GM18507 (cell line): ENCODE measurements at regions not wholly inside any gene's neighbourhood (a gene's known extent, or its start where the extent isn't known, plus 50 kb on each side); places are given as distances from the start of the nearest gene placed in this dataset.

ENCODE experiments used
- DNase-seq: peaks from one replicate; pipeline ENCODE4 v3.0.0; 2011; ENCODE audit warnings: low read depth; ENCODE audit not compliant: insufficient read length; ENCODE audit errors: extremely low spot score
- FAIRE-seq: peaks from 2 replicates; lab custom pipeline; 2011; peaks lifted over from hg19 to GRCh38; lab: Jason Lieb, UNC

- DNase-seq (no peak), FAIRE-seq (no peak)
These were observed 535.3 kb upstream of the TMEM132C start for GRCh38 chr12:127731657-127732056.

DNA sequence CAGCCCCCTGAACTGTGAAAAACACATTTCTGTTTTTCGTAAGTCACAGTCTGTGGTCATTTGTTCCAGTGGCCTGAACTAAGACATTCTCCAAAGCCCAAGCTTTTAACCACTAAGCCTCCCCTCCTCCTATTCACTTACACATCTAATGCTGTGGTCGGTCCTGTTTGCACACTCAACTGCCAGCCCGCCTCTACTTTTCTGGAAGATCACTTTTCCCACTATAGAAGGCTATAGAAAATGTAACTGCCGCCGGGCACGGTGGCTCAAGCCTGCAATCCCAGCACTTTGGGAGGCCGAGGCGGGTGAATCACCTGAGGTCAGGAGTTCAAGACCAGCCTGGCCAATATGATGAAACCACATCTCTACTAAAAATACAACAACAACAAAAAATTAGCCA is 524.7 kb upstream of the TMEM132C start:
- DNase-seq, result no peak
- no peak for FAIRE-seq

DNA sequence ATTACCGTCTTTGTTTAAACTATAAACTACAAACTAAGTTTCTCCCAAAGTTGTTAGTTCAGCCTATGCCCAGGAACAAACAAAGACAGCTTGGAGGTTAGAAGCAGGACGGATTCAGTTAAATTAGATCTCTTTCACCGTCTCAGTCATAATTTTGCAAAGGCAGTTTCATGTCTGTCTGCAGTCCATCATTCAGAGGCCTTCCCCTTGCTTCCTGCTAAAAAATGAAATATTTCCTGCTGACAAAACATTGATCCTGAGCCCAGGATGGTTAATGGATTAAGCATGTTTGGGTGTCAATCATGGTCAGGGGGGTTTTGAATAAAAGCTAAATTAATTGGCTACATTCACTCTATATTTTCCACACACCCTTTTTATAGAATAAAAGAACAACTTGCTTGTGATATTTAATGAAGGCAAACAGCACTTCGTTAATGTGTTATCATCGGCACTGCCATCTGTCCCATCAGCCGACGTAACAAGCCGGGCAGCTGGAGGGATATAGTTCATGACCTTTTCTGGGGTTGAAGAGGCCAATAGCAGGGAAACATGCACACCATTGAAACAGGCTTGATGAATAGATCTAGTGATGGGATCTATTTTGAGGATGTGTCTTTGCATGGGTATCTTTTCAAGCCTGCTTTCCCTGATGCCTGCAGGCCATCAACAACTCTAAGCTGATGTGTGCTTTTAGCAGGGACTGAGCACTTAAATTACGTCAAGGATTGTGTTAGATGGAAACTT is 521.3 kb upstream of the TMEM132C start:
- DNase-seq (no peak), FAIRE-seq (no peak)

DNA sequence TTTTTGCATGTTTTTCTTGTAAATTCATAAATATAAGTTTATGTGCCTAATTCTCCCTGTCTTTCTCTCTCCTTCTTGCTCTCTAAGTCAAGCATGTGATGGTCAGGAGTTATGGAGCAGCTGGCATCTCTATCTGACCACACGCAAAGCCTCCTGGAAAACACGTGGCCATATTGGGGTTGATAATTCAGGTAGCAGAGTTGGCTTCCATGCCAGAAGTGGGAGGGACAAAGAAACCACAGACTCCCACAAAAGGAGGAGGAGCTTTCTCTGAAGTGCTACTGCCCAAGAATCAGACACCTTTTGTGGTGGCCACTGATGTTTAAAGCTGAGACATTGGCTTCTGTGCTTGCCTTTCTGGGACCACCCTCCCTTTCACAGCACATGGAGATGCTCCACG is 517.6 kb upstream of the TMEM132C start:
- no peak for DNase-seq
- no peak for FAIRE-seq

GRCh38 chr12:127750076-127750840 is 516.7 kb upstream of the TMEM132C start:
- FAIRE-seq (no peak), DNase-seq (no peak)

DNA sequence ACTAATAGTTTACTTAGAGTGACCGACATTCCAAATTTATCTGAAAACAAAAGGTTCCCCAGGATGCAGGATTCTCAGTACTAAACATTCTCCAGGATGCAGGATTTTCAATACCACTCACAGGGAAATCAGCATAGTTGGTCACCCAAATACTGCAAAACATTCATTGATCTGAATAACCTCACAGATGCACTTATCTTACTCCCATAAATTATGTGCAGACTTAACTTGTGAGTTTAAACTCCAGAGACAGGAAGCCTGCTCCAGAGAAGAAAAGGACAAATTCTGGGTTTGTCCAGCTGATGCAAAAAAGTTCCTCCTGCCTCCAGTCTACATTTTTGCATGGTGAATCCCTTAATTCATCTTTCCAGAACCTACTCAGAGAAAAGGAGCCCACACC is 514.2 kb upstream of the TMEM132C start:
- FAIRE-seq (no peak), DNase-seq (no peak)

- FAIRE-seq (no peak), DNase-seq (no peak)
These were observed 506.6 kb upstream of the TMEM132C start for GRCh38 chr12:127760357-127760756.

DNA sequence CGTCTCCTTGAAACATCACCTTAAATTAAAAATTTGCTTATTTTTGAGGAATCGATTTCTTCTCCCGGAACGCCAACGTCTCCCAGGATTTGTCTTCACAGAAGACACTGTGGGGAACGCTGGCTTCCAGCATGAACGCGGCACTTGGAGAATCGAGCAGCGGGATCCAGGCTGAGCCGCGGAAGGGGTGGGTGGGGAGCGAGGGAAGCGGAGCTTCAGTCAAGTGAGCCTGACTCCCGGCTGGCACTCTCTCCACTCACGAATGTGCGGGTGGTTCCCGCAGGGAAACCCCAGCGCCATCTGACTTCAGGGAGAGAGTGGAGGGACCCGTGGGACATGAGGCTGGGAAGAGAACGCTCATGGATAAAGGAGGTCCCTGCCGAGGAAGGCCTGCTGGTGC is 506.0 kb upstream of the TMEM132C start:
- FAIRE-seq, result no peak
- no peak for DNase-seq

- FAIRE-seq (no peak), DNase-seq (no peak)
These were observed 505.1 kb upstream of the TMEM132C start for GRCh38 chr12:127761880-127762279.

DNA sequence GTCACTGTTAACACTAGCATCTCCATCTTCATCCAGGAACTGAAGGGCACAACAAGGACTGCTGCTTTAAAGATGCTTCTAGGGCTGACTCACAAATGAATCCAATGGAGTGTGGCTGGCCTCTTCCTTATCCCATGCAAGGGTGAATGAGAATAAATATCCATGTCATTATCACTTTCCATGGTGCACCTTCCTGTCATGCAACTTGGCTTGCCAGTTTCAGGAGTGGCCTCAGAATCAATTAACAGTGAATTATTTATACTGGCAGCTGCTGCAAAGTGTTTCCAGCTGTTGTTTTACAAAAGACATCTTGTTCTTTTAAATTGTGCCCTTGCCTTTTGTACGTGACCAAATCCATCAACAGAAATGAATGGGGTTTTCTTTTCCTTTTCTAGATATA is 499.3 kb upstream of the TMEM132C start:
- no peak for DNase-seq
- no peak for FAIRE-seq

- FAIRE-seq, result no peak
- no peak for DNase-seq
These were observed 496.9 kb upstream of the TMEM132C start for GRCh38 chr12:127770118-127770517.

DNA sequence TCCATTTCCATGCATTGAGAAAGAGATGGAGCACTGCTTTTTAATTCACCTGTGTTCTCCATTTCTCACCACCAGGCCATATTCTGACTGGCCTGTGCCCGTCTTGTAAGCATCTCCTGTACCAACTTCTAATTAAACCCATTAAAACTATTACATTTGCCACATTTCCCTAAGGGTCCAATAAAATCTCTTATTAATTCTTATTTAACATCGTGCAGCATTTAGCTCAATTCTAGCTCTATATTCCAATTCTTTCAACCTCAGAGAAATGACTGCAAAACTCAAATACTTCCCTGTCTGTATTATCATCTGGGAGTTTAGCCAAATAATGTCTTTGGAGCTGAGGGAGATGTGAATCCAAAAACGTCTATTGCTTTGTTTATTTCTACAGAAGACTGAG is 495.4 kb upstream of the TMEM132C start:
- DNase-seq, result no peak
- no peak for FAIRE-seq

- FAIRE-seq (no peak), DNase-seq (no peak)
These were observed 493.4 kb upstream of the TMEM132C start for GRCh38 chr12:127773520-127773919.

DNA sequence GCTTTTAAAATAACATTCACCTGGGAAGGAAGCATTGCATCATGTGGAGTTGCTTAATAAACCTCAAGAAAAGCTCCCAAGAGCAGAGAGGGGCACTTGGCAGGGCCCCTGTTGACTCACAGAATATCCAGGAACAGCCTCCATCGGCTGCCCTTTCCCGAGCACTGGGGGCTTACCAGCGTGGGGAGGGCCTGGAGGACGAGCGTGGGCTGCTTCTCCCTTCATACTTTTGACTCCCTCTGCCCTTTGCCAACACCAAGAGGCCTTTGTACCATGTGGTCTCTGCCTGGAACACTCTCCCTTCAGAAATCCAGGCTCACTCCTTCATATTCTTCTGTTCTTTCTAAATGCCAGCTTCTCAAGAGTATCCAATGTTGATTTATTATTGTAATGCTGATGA is 492.1 kb upstream of the TMEM132C start:
- DNase-seq, result no peak
- FAIRE-seq, result no peak

DNA sequence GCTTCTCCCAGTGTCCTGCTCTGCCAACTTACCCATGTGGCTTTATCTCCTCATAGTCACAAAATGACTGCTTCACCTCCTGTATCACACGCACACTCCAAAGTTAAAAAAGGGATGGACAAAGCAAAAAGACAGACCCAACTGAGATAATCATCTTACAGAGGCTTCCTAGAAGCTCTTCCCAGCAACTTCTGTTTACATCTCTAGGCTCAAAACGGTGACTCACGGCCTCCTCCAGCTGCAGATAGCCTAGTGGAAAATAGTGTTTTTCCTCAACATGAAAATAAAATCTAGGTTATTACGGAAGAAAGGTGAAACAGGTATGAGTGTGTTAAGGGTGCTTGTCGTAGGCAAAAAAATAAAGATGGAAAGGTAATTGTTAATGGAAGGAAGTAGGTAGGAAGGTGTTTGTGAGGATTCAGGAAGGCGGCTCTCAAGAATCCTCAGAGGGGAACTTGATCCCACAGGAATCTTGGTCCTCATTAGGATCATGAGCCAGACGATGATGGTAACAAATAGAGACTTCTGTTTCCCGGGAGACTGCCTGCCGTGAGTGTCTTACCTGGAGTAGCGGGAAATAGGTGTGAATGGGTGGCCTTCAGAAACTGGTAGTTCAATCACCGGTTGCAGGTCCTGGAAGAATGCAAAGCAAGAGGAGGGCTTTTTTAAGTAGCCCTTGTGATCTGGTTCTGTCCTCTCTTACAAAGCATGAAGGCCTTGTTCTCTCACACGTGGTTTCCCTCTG is 487.5 kb upstream of the TMEM132C start:
- FAIRE-seq, result no peak
- DNase-seq, result no peak

- FAIRE-seq, result no peak
- DNase-seq, result no peak
These were observed 486.1 kb upstream of the TMEM132C start for GRCh38 chr12:127780881-127781280.

DNA sequence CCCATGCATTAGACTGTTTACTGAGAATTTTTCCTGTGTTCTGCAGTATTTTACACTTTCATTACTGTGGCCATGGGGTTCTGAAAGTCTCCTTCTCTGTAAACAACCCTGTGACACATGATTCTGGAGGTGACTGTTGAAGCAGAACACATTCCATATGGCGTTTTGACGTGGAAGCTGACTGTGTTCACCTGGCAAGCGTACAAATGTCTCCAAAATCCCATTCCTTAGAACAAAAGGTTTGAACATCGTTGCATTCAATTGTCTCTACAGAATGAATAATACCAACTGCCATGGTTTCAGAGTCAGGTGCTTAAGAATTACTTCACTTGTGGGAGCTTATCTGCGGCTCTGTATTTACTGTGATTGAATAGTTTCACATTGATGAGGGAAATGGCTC is 485.6 kb upstream of the TMEM132C start:
- no peak for FAIRE-seq

GRCh38 chr12:127785540-127785939 is 481.4 kb upstream of the TMEM132C start:
- DNase-seq (no peak), FAIRE-seq (no peak)

More for the DNA sequence above, 485.6 kb upstream of the TMEM132C start:
- DNase-seq, result no peak

GRCh38 chr12:127785986-127786590 is 480.9 kb upstream of the TMEM132C start:
- FAIRE-seq, result no peak
- no peak for DNase-seq

DNA sequence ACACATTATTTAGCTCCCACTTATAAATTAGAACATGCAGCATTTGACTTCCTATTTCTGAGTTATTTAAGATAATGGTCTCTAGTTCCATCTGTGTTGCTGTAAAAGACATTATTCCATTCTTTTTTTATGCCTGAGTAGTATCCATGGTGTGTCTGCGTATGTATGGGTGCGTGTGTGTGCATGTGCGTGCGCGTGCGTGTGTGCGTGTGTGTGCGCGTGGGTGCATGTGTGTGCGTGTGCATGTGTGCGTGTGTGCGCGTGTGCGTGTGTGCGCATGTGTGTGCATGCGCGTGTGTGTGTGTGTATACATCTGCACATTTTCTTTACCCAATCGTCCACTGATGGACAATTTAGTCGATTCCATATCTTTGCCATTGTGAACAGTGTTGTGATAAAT is 479.4 kb upstream of the TMEM132C start:
- DNase-seq (no peak), FAIRE-seq (no peak)
